Neutrophil (primary cell): ENCODE measurements at regions not wholly inside any gene's neighbourhood (a gene's known extent, or its start where the extent isn't known, plus 50 kb on each side); places are given as distances from the start of the nearest gene placed in this dataset.
"Not testable (repeated sequence)": the region's sequence is repeated elsewhere in the genome, so short reads cannot be mapped to it uniquely, and the experiment has no call there.

Source experiments
- H3K27ac ChIP-seq: fragments of 200-600 bp; sonication (generic); 2 replicates; pipeline ENCODE4 v1.5.1; 2016; ENCODE audit warnings: mild to moderate bottlenecking, moderate library complexity
- H3K27me3 ChIP-seq: fragments of 200-600 bp; sonication (generic); 2 replicates; pipeline ENCODE4 v1.6.0; 2016; ENCODE audit warnings: mild to moderate bottlenecking
- H3K36me3 ChIP-seq: fragments of 200-600 bp; sonication (generic); 2 replicates; pipeline ENCODE4 v1.5.1; 2017
- H3K4me1 ChIP-seq, 2 experiments: fragments of 200-600 bp in 1 of 2; sonication (generic) in 1 of 2; 1 replicate in 1 of 2; 2 replicates in 1 of 2; pipeline versions ENCODE4 v1.5.1 to v1.6.1; 2013 to 2016; ENCODE audit warnings: low read depth in 1 of 2, low read length in 1 of 2, mild to moderate bottlenecking in 1 of 2, moderate library complexity in 1 of 2; ENCODE audit not compliant: control insufficient read depth in 1 of 2, insufficient read depth in 1 of 2
- H3K4me3 ChIP-seq, 2 experiments: fragments of 200-600 bp in 1 of 2; sonication (generic) in 1 of 2; 1 replicate in 1 of 2; 2 replicates in 1 of 2; pipeline ENCODE4 v1.5.1; 2013 to 2016; ENCODE audit warnings: low read depth in 1 of 2, low read length in 1 of 2, mild to moderate bottlenecking in 1 of 2, moderate library complexity in 1 of 2
- H3K9me3 ChIP-seq: fragments of 200-600 bp; sonication (generic); 2 replicates; pipeline ENCODE4 v1.5.1; 2016
- TF ChIP-seq, protein P1 (sequence below): fragments of 200-600 bp; sonication (generic); IDR thresholded peaks from 2 replicates; pipeline ENCODE4 v1.5.1; 2016; ENCODE audit warnings: antibody characterized with exemption

GRCh38 chr7:65582518-65583119, 209.0 kb downstream of the ZNF92 start:
- H3K27me3 ChIP-seq, H3K36me3 ChIP-seq, H3K27ac ChIP-seq, H3K4me3 ChIP-seq, H3K4me1 ChIP-seq, H3K9me3 ChIP-seq: not testable (repeated sequence)

GRCh38 chr7:65602495-65602894, 228.8 kb downstream of the ZNF92 start:
- H3K36me3 ChIP-seq, H3K4me1 ChIP-seq: not testable (repeated sequence)

DNA sequence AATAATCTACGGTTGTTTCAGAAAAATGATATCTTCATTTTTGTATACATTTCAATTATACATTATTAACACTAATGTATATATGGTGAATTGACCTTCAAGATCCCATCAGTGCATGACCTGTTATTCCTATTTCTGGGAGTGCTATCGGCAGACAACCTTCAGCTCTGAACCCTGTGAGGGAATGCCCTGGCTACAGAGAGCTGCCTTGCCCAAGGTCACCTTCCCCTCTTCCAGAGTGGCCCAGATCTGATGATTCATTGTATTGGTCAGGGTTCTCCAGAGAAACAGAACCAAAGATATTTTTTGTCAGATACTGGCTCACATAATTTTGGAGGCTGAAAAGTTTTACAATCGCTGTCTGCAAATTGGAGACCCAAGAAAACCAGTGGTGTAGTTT, 235.5 kb downstream of the ZNF92 start:
- peaks cover 12% of the 10 kb centered on the region for H3K27me3 ChIP-seq
- no peak overlapping the region for H3K27ac ChIP-seq
- H3K4me3 ChIP-seq, result no peak overlapping the region
- TF ChIP-seq, protein P1, sequence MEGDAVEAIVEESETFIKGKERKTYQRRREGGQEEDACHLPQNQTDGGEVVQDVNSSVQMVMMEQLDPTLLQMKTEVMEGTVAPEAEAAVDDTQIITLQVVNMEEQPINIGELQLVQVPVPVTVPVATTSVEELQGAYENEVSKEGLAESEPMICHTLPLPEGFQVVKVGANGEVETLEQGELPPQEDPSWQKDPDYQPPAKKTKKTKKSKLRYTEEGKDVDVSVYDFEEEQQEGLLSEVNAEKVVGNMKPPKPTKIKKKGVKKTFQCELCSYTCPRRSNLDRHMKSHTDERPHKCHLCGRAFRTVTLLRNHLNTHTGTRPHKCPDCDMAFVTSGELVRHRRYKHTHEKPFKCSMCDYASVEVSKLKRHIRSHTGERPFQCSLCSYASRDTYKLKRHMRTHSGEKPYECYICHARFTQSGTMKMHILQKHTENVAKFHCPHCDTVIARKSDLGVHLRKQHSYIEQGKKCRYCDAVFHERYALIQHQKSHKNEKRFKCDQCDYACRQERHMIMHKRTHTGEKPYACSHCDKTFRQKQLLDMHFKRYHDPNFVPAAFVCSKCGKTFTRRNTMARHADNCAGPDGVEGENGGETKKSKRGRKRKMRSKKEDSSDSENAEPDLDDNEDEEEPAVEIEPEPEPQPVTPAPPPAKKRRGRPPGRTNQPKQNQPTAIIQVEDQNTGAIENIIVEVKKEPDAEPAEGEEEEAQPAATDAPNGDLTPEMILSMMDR, result no peak
- H3K4me1 ChIP-seq, result no peaks in the 10 kb centered on the region
- no peaks in the 10 kb centered on the region for H3K36me3 ChIP-seq
- H3K9me3 ChIP-seq, result no peaks in the 10 kb centered on the region

More at GRCh38 chr7:65602495-65602894, 228.8 kb downstream of the ZNF92 start:
- H3K9me3 ChIP-seq, H3K27ac ChIP-seq, H3K27me3 ChIP-seq, H3K4me3 ChIP-seq: not testable (repeated sequence)

DNA sequence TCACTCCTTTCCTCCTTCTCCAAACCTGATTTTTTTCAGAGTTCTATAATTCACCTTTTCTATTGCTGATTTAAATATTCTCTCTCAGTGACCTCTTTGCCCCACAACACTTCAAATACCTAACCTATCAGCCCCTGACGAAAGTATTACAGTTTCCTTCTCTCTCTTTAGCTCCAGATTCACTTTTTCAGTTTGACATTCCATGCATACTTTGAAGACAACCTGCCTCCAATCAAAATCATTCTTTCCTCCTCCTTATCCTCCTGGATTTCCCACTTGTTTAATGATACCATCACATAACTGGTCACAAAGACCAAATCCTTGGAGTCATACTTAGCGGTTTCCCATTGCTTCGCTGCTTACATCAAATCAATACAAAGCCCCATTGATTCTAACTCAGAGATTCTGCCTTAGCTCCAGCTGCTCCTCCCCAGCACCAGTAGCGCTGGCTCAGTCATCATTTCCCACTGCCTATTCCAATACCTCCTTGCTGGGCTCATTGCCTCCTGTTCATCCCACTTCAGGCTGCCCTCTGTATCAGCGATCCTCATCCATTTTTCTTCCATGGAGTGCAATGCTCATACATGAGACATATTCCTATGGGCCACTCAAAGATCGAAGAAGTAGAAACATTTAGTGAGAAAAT, 240.1 kb downstream of the ZNF92 start:
- H3K27me3 ChIP-seq, result peaks cover 23% of the 10 kb centered on the region
- H3K4me1 ChIP-seq, H3K27ac ChIP-seq, H3K4me3 ChIP-seq, H3K36me3 ChIP-seq, H3K9me3 ChIP-seq: not testable (repeated sequence)

DNA sequence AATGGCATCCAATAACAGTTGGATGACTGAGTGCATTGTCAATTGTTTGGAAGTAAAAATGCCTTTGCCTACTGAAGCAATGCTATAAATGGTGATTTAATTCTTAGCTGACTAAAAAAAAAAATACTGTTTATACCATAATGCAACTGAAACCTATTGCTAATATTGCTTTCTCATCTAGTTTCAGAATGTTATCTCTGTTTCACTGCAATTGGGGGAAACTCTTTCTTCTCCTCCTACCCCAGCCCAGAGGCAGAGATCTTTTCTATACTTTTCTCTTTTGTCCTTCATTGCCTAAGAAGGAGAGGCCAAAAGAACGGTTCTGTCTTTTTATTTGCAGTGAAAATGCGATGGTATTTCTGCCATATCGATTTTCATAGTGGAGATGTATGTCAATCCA, 242.5 kb downstream of the ZNF92 start:
- H3K27ac ChIP-seq, H3K4me3 ChIP-seq, H3K9me3 ChIP-seq, H3K4me1 ChIP-seq, H3K36me3 ChIP-seq: not testable (repeated sequence)
- H3K27me3 ChIP-seq, result peaks cover 38% of the 10 kb centered on the region

DNA sequence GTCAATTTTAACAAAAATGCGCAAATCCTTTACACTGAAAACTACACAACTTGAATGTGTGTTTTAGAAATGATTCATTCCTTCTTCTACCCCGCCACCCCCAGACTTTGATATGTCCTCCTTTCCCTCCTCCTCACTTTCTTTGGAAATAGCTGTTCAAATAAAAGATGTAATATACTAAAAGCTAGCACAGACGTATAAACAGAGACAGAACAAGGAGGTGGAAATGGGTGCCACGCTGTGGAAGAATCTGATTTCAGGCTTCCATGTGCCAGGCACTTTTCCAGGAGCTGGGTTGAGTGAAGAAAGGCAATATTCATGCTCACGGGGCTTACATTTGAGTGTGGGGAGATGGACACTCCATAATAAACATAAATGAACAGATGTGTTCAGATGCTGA, 246.6 kb downstream of the ZNF92 start:
- not testable (repeated sequence) for H3K27ac ChIP-seq, H3K4me1 ChIP-seq, H3K4me3 ChIP-seq, H3K36me3 ChIP-seq, H3K9me3 ChIP-seq
- peaks cover 59% of the 10 kb centered on the region for H3K27me3 ChIP-seq

DNA sequence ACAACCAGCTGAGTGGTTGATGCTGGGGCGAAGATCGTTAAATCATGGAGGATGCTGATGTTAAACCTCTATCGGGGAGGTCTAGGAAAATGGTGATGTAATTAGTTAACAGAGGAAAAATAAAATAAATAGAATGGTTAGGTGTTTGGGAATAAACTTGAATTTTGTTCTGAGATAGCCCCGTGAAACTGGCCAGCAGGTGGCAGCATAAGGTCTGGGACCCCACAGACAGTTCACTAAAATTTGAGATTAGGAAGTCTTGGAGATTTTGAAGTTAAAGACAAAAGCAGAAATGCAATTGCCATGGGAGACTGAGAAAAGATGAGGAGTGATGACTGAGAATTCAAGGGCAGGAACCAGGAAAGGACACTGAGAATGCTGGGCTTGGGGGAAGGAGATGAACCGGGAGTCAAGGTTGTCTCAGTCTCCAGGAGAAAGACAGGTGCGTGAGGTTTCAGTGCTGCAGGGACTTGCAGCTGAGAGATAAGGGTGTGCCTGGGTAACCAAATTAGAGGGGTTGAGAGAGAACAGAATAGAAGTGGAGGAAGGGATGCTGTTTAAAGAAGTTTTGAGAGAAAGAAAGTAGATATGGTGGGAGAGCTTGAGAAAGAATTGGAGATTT, 248.0 kb downstream of the ZNF92 start:
- not testable (repeated sequence) for H3K4me1 ChIP-seq, H3K36me3 ChIP-seq, H3K9me3 ChIP-seq, H3K27ac ChIP-seq, H3K4me3 ChIP-seq
- peaks cover 70% of the 10 kb centered on the region for H3K27me3 ChIP-seq

GRCh38 chr7:65631236-65631635, 241.6 kb upstream of the VKORC1L1 start:
- H3K27ac ChIP-seq, H3K9me3 ChIP-seq, H3K4me3 ChIP-seq, H3K4me1 ChIP-seq, H3K36me3 ChIP-seq: not testable (repeated sequence)
- peaks cover 22% of the 10 kb centered on the region for H3K27me3 ChIP-seq

- not testable (repeated sequence) for H3K4me3 ChIP-seq, H3K4me1 ChIP-seq, H3K27ac ChIP-seq, H3K36me3 ChIP-seq, H3K27me3 ChIP-seq, H3K9me3 ChIP-seq
Observed at GRCh38 chr7:65633587-65634404, 239.1 kb upstream of the VKORC1L1 start.

- not testable (repeated sequence) for H3K4me3 ChIP-seq, H3K9me3 ChIP-seq, H3K27me3 ChIP-seq, H3K36me3 ChIP-seq, H3K4me1 ChIP-seq, H3K27ac ChIP-seq
Observed at GRCh38 chr7:65638918-65639317, 234.0 kb upstream of the VKORC1L1 start.

- not testable (repeated sequence) for H3K36me3 ChIP-seq
Observed at GRCh38 chr7:65639717-65640116, 233.2 kb upstream of the VKORC1L1 start.

GRCh38 chr7:65643498-65643897, 229.4 kb upstream of the VKORC1L1 start:
- H3K27ac ChIP-seq, H3K36me3 ChIP-seq, H3K27me3 ChIP-seq, H3K4me3 ChIP-seq, H3K4me1 ChIP-seq, H3K9me3 ChIP-seq: not testable (repeated sequence)

More at GRCh38 chr7:65639717-65640116, 233.2 kb upstream of the VKORC1L1 start:
- not testable (repeated sequence) for H3K4me1 ChIP-seq, H3K27ac ChIP-seq, H3K9me3 ChIP-seq, H3K27me3 ChIP-seq, H3K4me3 ChIP-seq
